ENCODE measurements at regions not wholly inside any gene's neighbourhood (a gene's known extent, or its start where the extent isn't known, plus 50 kb on each side); places are given as distances from the start of the nearest gene placed in this dataset.

DNA sequence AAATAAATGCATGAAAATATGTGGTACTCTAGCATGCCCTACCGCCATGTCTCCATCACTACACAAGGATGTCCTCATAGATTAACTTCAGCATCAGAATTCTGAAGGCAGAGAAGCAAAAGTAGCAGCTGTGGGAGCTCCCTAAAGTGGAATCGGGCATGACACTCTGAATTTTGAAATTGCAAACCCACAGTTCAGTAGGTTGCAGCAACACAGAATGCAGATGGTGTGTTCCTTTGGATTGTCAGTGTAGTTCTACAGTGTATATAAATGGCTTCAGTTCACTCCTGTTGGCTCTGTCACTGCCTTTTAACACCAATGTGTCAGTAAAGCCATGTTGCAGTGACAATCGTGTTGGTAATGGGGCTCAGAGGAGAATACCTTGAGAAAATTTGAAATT lies 973.6 kb upstream of the WWC1 start:
- TF ChIP-seq EZH2 (IDR thresholded peaks at IDR 0.05) (no peak), POLR2AphosphoS5 (IDR thresholded peaks at IDR 0.05; ENCODE audit: borderline replicate concordance, low read depth, low read length) (no peak)
